PC-3 (cell line): ENCODE measurements at regions not wholly inside any gene's neighbourhood (a gene's known extent, or its start where the extent isn't known, plus 50 kb on each side); places are given as distances from the start of the nearest gene placed in this dataset.

Experiments used
- EZH2 ChIP-seq: fragments of 300-600 bp; sonication (generic); IDR thresholded peaks from one replicate; pipeline ENCODE4 v1.6.1; 2017; ENCODE audit warnings: antibody characterized with exemption, mild to moderate bottlenecking, low read length; ENCODE audit not compliant: unreplicated experiment
- TF ChIP-seq, protein P1 (sequence below): fragments of 300-600 bp; sonication (generic); conservative IDR thresholded peaks from 2 replicates; pipeline ENCODE4 v1.5.1; 2017; ENCODE audit warnings: antibody characterized with exemption, low read depth, mild to moderate bottlenecking, low read length

DNA sequence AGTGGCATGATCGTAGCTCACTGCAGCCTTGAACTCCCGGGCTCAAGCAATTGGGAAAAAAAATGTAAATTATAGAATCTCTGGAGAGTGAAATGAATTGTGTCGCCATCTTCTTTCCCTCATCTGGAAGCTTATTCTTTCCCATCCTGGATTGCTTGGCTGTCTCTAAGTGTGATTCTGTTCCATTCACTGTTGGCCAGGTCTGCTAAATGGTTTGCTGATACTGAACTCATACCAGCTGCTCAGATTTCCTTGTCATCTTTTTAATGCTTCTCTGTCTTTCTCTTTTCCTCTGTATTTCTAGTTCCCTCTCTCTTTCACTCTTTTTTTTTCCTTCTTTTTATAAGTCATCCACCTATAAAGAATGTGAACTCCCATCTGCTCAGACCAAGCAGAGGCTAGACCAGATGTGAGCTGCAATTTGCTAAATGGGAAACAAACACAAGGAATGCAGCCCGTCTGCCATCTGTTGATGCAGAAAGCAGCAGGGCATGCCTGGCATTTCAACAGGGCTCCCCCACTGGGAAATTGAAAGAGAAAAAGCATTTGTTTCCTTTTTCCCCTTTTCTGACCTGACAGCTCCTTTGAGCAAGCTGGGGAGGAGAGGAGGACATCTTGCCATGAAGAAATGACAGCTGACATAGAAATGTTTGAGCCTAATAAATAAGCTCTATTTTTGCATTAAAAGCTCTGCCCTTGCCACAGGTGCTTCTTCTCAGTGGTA, 1823.6 kb upstream of the FLRT2 start:
- TF ChIP-seq EZH2, result no peak
- TF ChIP-seq, protein P1, sequence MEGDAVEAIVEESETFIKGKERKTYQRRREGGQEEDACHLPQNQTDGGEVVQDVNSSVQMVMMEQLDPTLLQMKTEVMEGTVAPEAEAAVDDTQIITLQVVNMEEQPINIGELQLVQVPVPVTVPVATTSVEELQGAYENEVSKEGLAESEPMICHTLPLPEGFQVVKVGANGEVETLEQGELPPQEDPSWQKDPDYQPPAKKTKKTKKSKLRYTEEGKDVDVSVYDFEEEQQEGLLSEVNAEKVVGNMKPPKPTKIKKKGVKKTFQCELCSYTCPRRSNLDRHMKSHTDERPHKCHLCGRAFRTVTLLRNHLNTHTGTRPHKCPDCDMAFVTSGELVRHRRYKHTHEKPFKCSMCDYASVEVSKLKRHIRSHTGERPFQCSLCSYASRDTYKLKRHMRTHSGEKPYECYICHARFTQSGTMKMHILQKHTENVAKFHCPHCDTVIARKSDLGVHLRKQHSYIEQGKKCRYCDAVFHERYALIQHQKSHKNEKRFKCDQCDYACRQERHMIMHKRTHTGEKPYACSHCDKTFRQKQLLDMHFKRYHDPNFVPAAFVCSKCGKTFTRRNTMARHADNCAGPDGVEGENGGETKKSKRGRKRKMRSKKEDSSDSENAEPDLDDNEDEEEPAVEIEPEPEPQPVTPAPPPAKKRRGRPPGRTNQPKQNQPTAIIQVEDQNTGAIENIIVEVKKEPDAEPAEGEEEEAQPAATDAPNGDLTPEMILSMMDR, result no peak
